ENCODE measurements at regions not wholly inside any gene's neighbourhood (a gene's known extent, or its start where the extent isn't known, plus 50 kb on each side); places are given as distances from the start of the nearest gene placed in this dataset.

- no peak overlapping the region for H3K4me3 ChIP-seq (ENCODE audit: low read length)
- no peak for TF ChIP-seq ZNF274 (IDR thresholded peaks at IDR 0.05; ENCODE audit: low read depth, low read length)
Measured at GRCh38 chrX:134161162-134161561, 75.8 kb upstream of the CCDC160 start.

GRCh38 chrX:134162032-134162431 is 75.0 kb upstream of the CCDC160 start:
- no peak for TF ChIP-seq ZNF274 (IDR thresholded peaks at IDR 0.05; ENCODE audit: low read depth, low read length)
- H3K4me3 ChIP-seq (ENCODE audit: low read length) = no peak overlapping the region

- no peak for TF ChIP-seq ZNF274 (IDR thresholded peaks at IDR 0.05; ENCODE audit: low read depth, low read length)
- no peak overlapping the region for H3K4me3 ChIP-seq (ENCODE audit: low read length)
Measured at GRCh38 chrX:134163836-134164235, 73.1 kb upstream of the CCDC160 start.

- TF ChIP-seq ZNF274 (IDR thresholded peaks at IDR 0.05; ENCODE audit: low read depth, low read length) = no peak
Measured at GRCh38 chrX:134167591-134168203, 69.3 kb upstream of the CCDC160 start.

GRCh38 chrX:134171661-134172587 is 65.1 kb upstream of the CCDC160 start:
- H3K4me3 ChIP-seq (ENCODE audit: low read length) = peak overlapping the region; percentile 68; the same call in 1 of the 2 replicates
- TF ChIP-seq ZNF274 (IDR thresholded peaks at IDR 0.05; ENCODE audit: low read depth, low read length) = no peak

More at GRCh38 chrX:134167591-134168203, 69.3 kb upstream of the CCDC160 start:
- no peak overlapping the region for H3K4me3 ChIP-seq (ENCODE audit: low read length)

- H3K4me3 ChIP-seq (ENCODE audit: low read length) = peak overlapping the region; percentile 68; the same call in 1 of the 2 replicates
- TF ChIP-seq ZNF274 (IDR thresholded peaks at IDR 0.05; ENCODE audit: low read depth, low read length) = no peak
Measured at GRCh38 chrX:134172588-134173259, 64.3 kb upstream of the CCDC160 start.

- no peak for TF ChIP-seq ZNF274 (IDR thresholded peaks at IDR 0.05; ENCODE audit: low read depth, low read length)
- peak overlapping the region; percentile 64; the same call in 1 of the 2 replicates for H3K4me3 ChIP-seq (ENCODE audit: low read length)
Measured at GRCh38 chrX:134173541-134174272, 63.3 kb upstream of the CCDC160 start.

- H3K4me3 ChIP-seq (ENCODE audit: low read length) = no peak overlapping the region
- no peak for TF ChIP-seq ZNF274 (IDR thresholded peaks at IDR 0.05; ENCODE audit: low read depth, low read length)
Measured at GRCh38 chrX:134174273-134174660, 62.7 kb upstream of the CCDC160 start.

- H3K4me3 ChIP-seq (ENCODE audit: low read length) = no peak overlapping the region
- TF ChIP-seq ZNF274 (IDR thresholded peaks at IDR 0.05; ENCODE audit: low read depth, low read length) = no peak
Measured at GRCh38 chrX:134174859-134175258, 62.1 kb upstream of the CCDC160 start.

- no peak for TF ChIP-seq ZNF274 (IDR thresholded peaks at IDR 0.05; ENCODE audit: low read depth, low read length)
- no peak overlapping the region for H3K4me3 ChIP-seq (ENCODE audit: low read length)
Measured at GRCh38 chrX:134177527-134177926, 59.5 kb upstream of the CCDC160 start.

- no peak for TF ChIP-seq ZNF274 (IDR thresholded peaks at IDR 0.05; ENCODE audit: low read depth, low read length)
- no peak overlapping the region for H3K4me3 ChIP-seq (ENCODE audit: low read length)
Measured at GRCh38 chrX:134180601-134181274, 56.2 kb upstream of the CCDC160 start.

- H3K4me3 ChIP-seq (ENCODE audit: low read length) = no peak overlapping the region
Measured at GRCh38 chrX:134181275-134181660, 55.7 kb upstream of the CCDC160 start.

GRCh38 chrX:134183665-134184064 is 53.3 kb upstream of the CCDC160 start:
- TF ChIP-seq ZNF274 (IDR thresholded peaks at IDR 0.05; ENCODE audit: low read depth, low read length) = no peak
- no peak overlapping the region for H3K4me3 ChIP-seq (ENCODE audit: low read length)

More at GRCh38 chrX:134181275-134181660, 55.7 kb upstream of the CCDC160 start:
- no peak for TF ChIP-seq ZNF274 (IDR thresholded peaks at IDR 0.05; ENCODE audit: low read depth, low read length)
